AG09319 (cell line): ENCODE measurements at regions not wholly inside any gene's neighbourhood (a gene's known extent, or its start where the extent isn't known, plus 50 kb on each side); places are given as distances from the start of the nearest gene placed in this dataset.
"Not testable (repeated sequence)": the region's sequence is repeated elsewhere in the genome, so short reads cannot be mapped to it uniquely, and the experiment has no call there.

Experiments used
- DNase-seq: peaks from one replicate; pipeline ENCODE4 v3.0.0-alpha.2; 2010; ENCODE audit warnings: low read depth; ENCODE audit errors: extremely low read depth
- CTCF ChIP-seq: IDR thresholded peaks from 2 replicates; pipeline ENCODE4 v1.5.1; 2011; ENCODE audit warnings: low read depth, mild to moderate bottlenecking, inconsistent platforms, low read length, moderate library complexity

- no peak for DNase-seq
- no peak for TF ChIP-seq CTCF
Observed at GRCh38 chr3:63739474-63739873, 79.6 kb upstream of the C3orf49 start.

GRCh38 chr3:63740116-63740515 lies 79.0 kb upstream of the C3orf49 start:
- TF ChIP-seq CTCF: no peak
- no peak for DNase-seq

- not testable (repeated sequence) for DNase-seq
Observed at GRCh38 chr3:63744693-63745092, 74.4 kb upstream of the C3orf49 start.

- no peak for TF ChIP-seq CTCF
- DNase-seq: no peak
Observed at GRCh38 chr3:63745757-63746156, 73.3 kb upstream of the C3orf49 start.

- no peak for DNase-seq
- no peak for TF ChIP-seq CTCF
Observed at GRCh38 chr3:63746211-63746610, 72.9 kb upstream of the C3orf49 start.

GRCh38 chr3:63751459-63751858 lies 67.6 kb upstream of the C3orf49 start:
- DNase-seq: no peak
- no peak for TF ChIP-seq CTCF

- DNase-seq: no peak
- no peak for TF ChIP-seq CTCF
Observed at GRCh38 chr3:63753567-63753966, 65.5 kb upstream of the C3orf49 start.

GRCh38 chr3:63753995-63754394 lies 65.1 kb upstream of the C3orf49 start:
- no peak for TF ChIP-seq CTCF

More at GRCh38 chr3:63753995-63754394, 65.1 kb upstream of the C3orf49 start:
- no peak for DNase-seq
